Uterus (tissue), 3 donors: ENCODE measurements at regions not wholly inside any gene's neighbourhood (a gene's known extent, or its start where the extent isn't known, plus 50 kb on each side); places are given as distances from the start of the nearest gene placed in this dataset.
"Not testable (repeated sequence)": the region's sequence is repeated elsewhere in the genome, so short reads cannot be mapped to it uniquely, and the experiment has no call there.

Source experiments
- DNase-seq, 2 donors: peaks; one replicate each; pipeline ENCODE4 v3.0.0-alpha.2; 2019 to 2020
- H3K27ac ChIP-seq, 2 donors: fragments of 200-600 bp; sonication (generic); 1 replicate in 1 of 2; 2 replicates in 1 of 2; pipeline ENCODE4 v1.5.1; 2016 to 2018
- H3K27me3 ChIP-seq, 2 donors: fragments of 200-600 bp; sonication (generic); one replicate each; pipeline ENCODE4 v1.5.1; 2018 to 2019; ENCODE audit warnings: control low read depth in 1 of 2
- H3K36me3 ChIP-seq, 2 donors: fragments of 200-600 bp; sonication (generic); one replicate each; pipeline ENCODE4 v1.5.1; 2019; ENCODE audit warnings: control low read depth in 1 of 2
- H3K4me1 ChIP-seq, 2 donors: fragments of 200-600 bp; sonication (generic); one replicate each; pipeline ENCODE4 v1.5.1; 2018 to 2019; ENCODE audit warnings: control low read depth in 1 of 2
- H3K4me3 ChIP-seq, 2 donors: fragments of 200-600 bp; sonication (generic); 1 replicate in 1 of 2; 2 replicates in 1 of 2; pipeline ENCODE4 v1.5.1; 2018 to 2019; ENCODE audit warnings: mild to moderate bottlenecking in 1 of 2
- H3K9me3 ChIP-seq, 2 donors: fragments of 200-600 bp; sonication (generic); one replicate each; pipeline ENCODE4 v1.5.1; 2019; ENCODE audit warnings: control low read depth in 1 of 2
- POLR2A ChIP-seq, 2 donors: fragments of 450-650 bp; IDR thresholded peaks; one replicate each; pipeline ENCODE4 v1.6.1; 2016; ENCODE audit warnings: antibody characterized with exemption in 2 of 2, mild to moderate bottlenecking in 1 of 2, moderate library complexity in 1 of 2
- intact Hi-C: fragments of 100-400 bp; cut with DNase I; formaldehyde crosslinking; loops from one replicate; pipeline ENCODE4 v1.15.1; 2023; ENCODE audit warnings: low total_unique reads
- TF ChIP-seq, protein P1 (sequence below), 4 experiments: fragments of 200-600 bp in 2 of 4; fragments of 450-650 bp in 2 of 4; sonication (generic) in 2 of 4; IDR thresholded peaks; one replicate each; pipeline ENCODE4 v1.5.1; 2016 to 2019; ENCODE audit warnings: antibody characterized with exemption in 4 of 4, mild to moderate bottlenecking in 2 of 4, moderate library complexity in 1 of 4
- donor health status: DM: yes; HTN: yes; CAD: no.

DNA sequence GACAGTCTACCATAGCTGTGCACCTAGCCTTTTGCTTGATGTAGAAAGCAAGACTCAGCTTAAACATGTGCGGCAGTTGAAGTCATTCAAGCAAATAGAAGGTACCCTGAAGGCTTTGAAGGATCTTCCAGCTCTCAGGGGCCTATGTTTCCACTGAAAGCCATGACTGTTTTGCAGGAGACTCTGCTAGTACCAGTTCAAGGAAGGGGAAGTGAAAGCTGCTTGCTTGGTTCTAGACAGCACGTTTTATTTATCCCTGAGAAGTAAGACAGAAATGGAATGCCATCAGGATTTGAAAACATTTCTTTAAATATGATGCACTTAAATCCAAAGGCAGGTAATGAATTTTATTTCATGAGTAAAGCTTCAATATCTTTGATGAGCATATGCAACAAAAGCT is 311.4 kb downstream of the PDCD6IP start:
- Histone ChIP-seq H3K36me3 (no peaks in the 10 kb centered on the region), H3K4me3 (no peak overlapping the region), H3K27ac (no peak overlapping the region), H3K27me3 (no peaks in the 10 kb centered on the region), H3K4me1 (no peaks in the 10 kb centered on the region), H3K9me3 (no peaks in the 10 kb centered on the region)
- no peak for DNase-seq
- intact Hi-C loops = no loop called here
- TF ChIP-seq, protein P1, sequence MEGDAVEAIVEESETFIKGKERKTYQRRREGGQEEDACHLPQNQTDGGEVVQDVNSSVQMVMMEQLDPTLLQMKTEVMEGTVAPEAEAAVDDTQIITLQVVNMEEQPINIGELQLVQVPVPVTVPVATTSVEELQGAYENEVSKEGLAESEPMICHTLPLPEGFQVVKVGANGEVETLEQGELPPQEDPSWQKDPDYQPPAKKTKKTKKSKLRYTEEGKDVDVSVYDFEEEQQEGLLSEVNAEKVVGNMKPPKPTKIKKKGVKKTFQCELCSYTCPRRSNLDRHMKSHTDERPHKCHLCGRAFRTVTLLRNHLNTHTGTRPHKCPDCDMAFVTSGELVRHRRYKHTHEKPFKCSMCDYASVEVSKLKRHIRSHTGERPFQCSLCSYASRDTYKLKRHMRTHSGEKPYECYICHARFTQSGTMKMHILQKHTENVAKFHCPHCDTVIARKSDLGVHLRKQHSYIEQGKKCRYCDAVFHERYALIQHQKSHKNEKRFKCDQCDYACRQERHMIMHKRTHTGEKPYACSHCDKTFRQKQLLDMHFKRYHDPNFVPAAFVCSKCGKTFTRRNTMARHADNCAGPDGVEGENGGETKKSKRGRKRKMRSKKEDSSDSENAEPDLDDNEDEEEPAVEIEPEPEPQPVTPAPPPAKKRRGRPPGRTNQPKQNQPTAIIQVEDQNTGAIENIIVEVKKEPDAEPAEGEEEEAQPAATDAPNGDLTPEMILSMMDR (IDR thresholded peaks at IDR 0.05) = no peak
- TF ChIP-seq POLR2A (IDR thresholded peaks at IDR 0.05) = no peak

- DNase-seq = no peak
- no peaks in the 10 kb centered on the region for H3K27me3 ChIP-seq
- H3K9me3 ChIP-seq = no peaks in the 10 kb centered on the region
- no peaks in the 10 kb centered on the region for H3K36me3 ChIP-seq
- TF ChIP-seq, protein P1 (IDR thresholded peaks at IDR 0.05) = no peak
- no peak for TF ChIP-seq POLR2A (IDR thresholded peaks at IDR 0.05)
- intact Hi-C loops = no loop called here
- no peaks in the 10 kb centered on the region for H3K4me1 ChIP-seq
- H3K4me3 ChIP-seq = no peak overlapping the region
- H3K27ac ChIP-seq = no peak overlapping the region
These were observed 312.9 kb downstream of the PDCD6IP start for GRCh38 chr3:34111361-34111760.

GRCh38 chr3:34112261-34112660 is 313.8 kb downstream of the PDCD6IP start:
- H3K4me1 ChIP-seq, intact Hi-C loops, H3K9me3 ChIP-seq, DNase-seq, H3K36me3 ChIP-seq, H3K4me3 ChIP-seq, H3K27me3 ChIP-seq, H3K27ac ChIP-seq: not testable (repeated sequence)

DNA sequence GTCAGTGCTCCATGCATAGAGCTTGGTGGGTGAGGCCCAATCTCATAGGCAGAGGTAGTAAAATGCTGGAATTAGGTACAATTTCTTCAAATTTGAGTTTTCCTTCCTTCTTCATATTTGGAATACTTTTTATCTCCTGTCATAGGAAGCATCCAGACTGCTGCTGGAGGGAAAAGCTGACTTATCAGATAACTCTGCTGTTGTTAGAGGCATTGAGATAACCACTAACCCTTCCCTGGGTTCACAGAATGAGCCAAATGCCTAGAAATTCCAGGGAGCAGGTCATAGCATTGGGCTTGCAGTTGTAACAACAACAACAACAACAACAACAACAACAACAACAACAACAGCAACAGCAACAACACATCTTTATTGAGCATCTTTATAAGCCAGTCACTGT is 332.7 kb downstream of the PDCD6IP start:
- Histone ChIP-seq H3K4me3 (no peak overlapping the region), H3K9me3 (peaks cover 0 to 6% of the 10 kb centered on the region in 2 donors), H3K27ac (no peak overlapping the region), H3K27me3 (no peaks in the 10 kb centered on the region), H3K4me1 (no peaks in the 10 kb centered on the region), H3K36me3 (no peaks in the 10 kb centered on the region)
- intact Hi-C loops = no loop called here
- DNase-seq = no peak
- TF ChIP-seq, protein P1 (IDR thresholded peaks at IDR 0.05) = no peak
- TF ChIP-seq POLR2A (IDR thresholded peaks at IDR 0.05) = no peak

DNA sequence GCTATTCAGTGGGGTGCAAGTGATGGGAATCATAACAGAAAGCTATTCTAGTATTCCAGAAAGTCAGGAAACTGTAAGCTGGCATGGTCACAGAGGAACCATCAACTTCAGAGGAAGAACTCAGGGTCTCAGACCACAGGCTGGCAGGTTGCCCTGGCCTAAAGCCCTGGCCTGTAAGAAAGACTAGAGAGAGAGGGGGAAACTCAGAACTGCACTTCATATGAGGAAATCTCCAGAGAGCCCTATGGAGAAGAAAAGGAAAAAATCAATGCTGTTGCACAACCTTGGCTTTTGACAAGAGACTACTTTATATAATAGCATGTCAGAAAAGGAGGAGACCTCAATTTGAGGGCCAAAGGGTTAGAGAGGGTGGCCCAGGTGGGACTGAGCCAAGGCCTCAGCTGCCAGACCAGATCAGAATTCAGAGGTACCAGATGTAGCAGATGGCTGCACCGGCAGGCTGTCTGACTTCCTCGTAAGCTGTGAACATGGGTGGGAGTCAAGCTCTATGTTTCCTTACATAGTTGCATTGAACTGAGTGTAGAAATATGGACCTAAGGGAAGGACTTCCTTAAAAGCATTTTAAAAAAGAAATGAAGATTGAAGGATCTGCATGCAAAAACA is 333.8 kb downstream of the PDCD6IP start:
- Histone ChIP-seq H3K4me1 (no peaks in the 10 kb centered on the region), H3K27ac (no peak overlapping the region)

More for the DNA sequence above, 333.8 kb downstream of the PDCD6IP start:
- no peak for DNase-seq
- Histone ChIP-seq H3K9me3 (peaks cover 0 to 6% of the 10 kb centered on the region in 2 donors), H3K27me3 (no peaks in the 10 kb centered on the region), H3K4me3 (no peak overlapping the region), H3K36me3 (no peaks in the 10 kb centered on the region)
- TF ChIP-seq, protein P1 (IDR thresholded peaks at IDR 0.05) = no peak
- no peak for TF ChIP-seq POLR2A (IDR thresholded peaks at IDR 0.05)
- intact Hi-C loops = no loop called here
